ENCODE measurements at regions not wholly inside any gene's neighbourhood (a gene's known extent, or its start where the extent isn't known, plus 50 kb on each side); places are given as distances from the start of the nearest gene placed in this dataset.

DNA sequence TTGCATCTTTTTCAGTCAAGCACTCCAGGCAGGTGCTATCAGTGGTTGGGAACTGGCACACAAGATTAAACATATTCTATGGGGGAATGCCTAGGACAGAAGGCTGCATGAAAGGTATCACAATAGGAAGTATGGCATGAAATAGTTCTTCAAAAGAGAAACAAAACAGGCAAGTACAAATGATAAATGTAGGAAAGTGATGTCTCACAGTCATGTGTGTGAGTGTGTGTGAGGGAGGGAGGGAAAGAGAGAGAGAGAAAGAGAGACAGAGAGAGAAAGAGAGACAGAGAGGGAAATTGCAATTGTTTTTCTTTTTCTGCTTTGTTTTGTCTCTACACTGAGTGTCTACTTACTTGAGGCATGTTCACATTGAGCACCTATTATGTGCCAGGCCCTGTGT, 456.3 kb downstream of the MIAT start:
- POLR2A ChIA-PET (ENCODE audit: partially characterized antibody): interaction anchor here (0.6 kb wide), 1 partner anchor 635 kb away, joined by 3 read pairs; no protein-coding TSS in a partner anchor

More for the DNA sequence above, 456.3 kb downstream of the MIAT start:
- no peak overlapping the region for H4K5ac ChIP-seq (ENCODE audit: insufficient read length, low read depth, low read length)
- H3K14ac ChIP-seq (ENCODE audit: insufficient read length): no peak overlapping the region
- H2AFZ ChIP-seq (ENCODE audit: low read length): no peak overlapping the region
- no peak overlapping the region for H3K4ac ChIP-seq (replicated peaks; ENCODE audit: insufficient read length, low read depth, low read length)
- TF ChIP-seq SP1 (IDR thresholded peaks at IDR 0.05; ENCODE audit: low read depth, low read length) (no peak), POLR2AphosphoS5 (IDR thresholded peaks at IDR 0.05; ENCODE audit: low read depth, low read length) (no peak), FOSL1 (IDR thresholded peaks at IDR 0.05; ENCODE audit: insufficient read depth, low read depth, low read length) (no peak), ZNF274 (IDR thresholded peaks at IDR 0.05; ENCODE audit: borderline replicate concordance, extremely low read depth, low read length) (no peak), KDM1A (IDR thresholded peaks at IDR 0.05; ENCODE audit: borderline replicate concordance, low read length) (no peak), TAF1 (IDR thresholded peaks at IDR 0.05; ENCODE audit: low read depth, low read length) (no peak), CTBP2 (IDR thresholded peaks at IDR 0.05; ENCODE audit: borderline replicate concordance, insufficient read depth, insufficient read length, low read length) (no peak), MAFK (IDR thresholded peaks at IDR 0.05; ENCODE audit: low read depth, low read length) (no peak), JUN (IDR thresholded peaks at IDR 0.05; ENCODE audit: low read depth, low read length) (no peak), CEBPB (IDR thresholded peaks at IDR 0.05; ENCODE audit: low read depth, low read length) (no peak), GABPA (IDR thresholded peaks at IDR 0.05; ENCODE audit: borderline replicate concordance, insufficient read depth, low read length) (no peak), EZH2 (IDR thresholded peaks at IDR 0.05; ENCODE audit: low read depth, low read length, severe bottlenecking) (no peak), CREB1 (IDR thresholded peaks at IDR 0.05) (no peak), CHD2 (IDR thresholded peaks at IDR 0.05; ENCODE audit: low read length) (no peak), SUZ12 (IDR thresholded peaks at IDR 0.05; ENCODE audit: low read length) (no peak)
- TF ChIP-seq, protein P1, sequence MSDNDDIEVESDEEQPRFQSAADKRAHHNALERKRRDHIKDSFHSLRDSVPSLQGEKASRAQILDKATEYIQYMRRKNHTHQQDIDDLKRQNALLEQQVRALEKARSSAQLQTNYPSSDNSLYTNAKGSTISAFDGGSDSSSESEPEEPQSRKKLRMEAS (IDR thresholded peaks at IDR 0.05): no peak
- H2BK12ac ChIP-seq (ENCODE audit: low read depth, low read length): no peak overlapping the region
- no peak overlapping the region for H3K18ac ChIP-seq (ENCODE audit: extremely low read depth, low read length)
- no peaks in the 10 kb centered on the region for H3K79me1 ChIP-seq (ENCODE audit: low read depth, low read length)
- no peaks in the 10 kb centered on the region for H4K20me1 ChIP-seq (replicated peaks in 1 of 2; ENCODE audit: control insufficient read depth in 1 of 2, insufficient read depth in 2 of 2, low read length in 2 of 2)
- no peaks in the 10 kb centered on the region for H3K27me3 ChIP-seq (replicated peaks in 1 of 4; ENCODE audit: control insufficient read depth in 3 of 4, extremely low read depth in 1 of 4, insufficient read depth in 3 of 4, low read length in 3 of 4)
- H2BK120ac ChIP-seq (replicated peaks; ENCODE audit: low read depth, low read length): no peak overlapping the region
- no peak overlapping the region for H4K8ac ChIP-seq (ENCODE audit: extremely low read depth, insufficient read depth, low read length)
- H2AK5ac ChIP-seq (ENCODE audit: low read depth, low read length): no peak overlapping the region
- no peak overlapping the region for H2BK15ac ChIP-seq (ENCODE audit: low read length)
- no peak overlapping the region for H3K4me3 ChIP-seq (ENCODE audit: extremely low read depth in 1 of 4, insufficient read depth in 2 of 4, low read depth in 3 of 4, low read length in 4 of 4)
- H2BK5ac ChIP-seq (ENCODE audit: low read depth, low read length): no peak overlapping the region
- no peak overlapping the region for H4K91ac ChIP-seq (replicated peaks; ENCODE audit: insufficient read length, low read length)
- no peak overlapping the region for H3K56ac ChIP-seq (replicated peaks; ENCODE audit: insufficient read length, low read depth, low read length)
- FAIRE-seq (no peak), DNase-seq (ENCODE audit: low read depth in 1 of 2, low spot score in 2 of 2) (no peak)
- no peaks in the 10 kb centered on the region for H3K23me2 ChIP-seq (ENCODE audit: low read depth, low read length)
- no peaks in the 10 kb centered on the region for H3K79me2 ChIP-seq (ENCODE audit: control insufficient read depth in 1 of 2, insufficient read depth in 2 of 2, low read length in 2 of 2)
- H3K27ac ChIP-seq (ENCODE audit: low read depth, low read length): no peak overlapping the region
- H2BK20ac ChIP-seq (ENCODE audit: low read length): no peak overlapping the region
- no peaks in the 10 kb centered on the region for H3K9me3 ChIP-seq (ENCODE audit: insufficient read depth in 2 of 2, low read depth in 1 of 2, low read length in 1 of 2)
- H3K9ac ChIP-seq (replicated peaks in 1 of 4; ENCODE audit: extremely low read depth in 1 of 4, low read depth in 3 of 4, low read length in 3 of 4): no peak overlapping the region
- no peak overlapping the region for H3K23ac ChIP-seq (ENCODE audit: insufficient read length)
- no peak overlapping the region for H3K4me2 ChIP-seq (ENCODE audit: insufficient read depth in 1 of 2, low read depth in 2 of 2, low read length in 2 of 2)
- no peaks in the 10 kb centered on the region for H3K36me3 ChIP-seq (ENCODE audit: control insufficient read depth in 2 of 4, insufficient read depth in 4 of 4, low read length in 3 of 4)
- peaks cover 0 to 5% (median 0%) of the 10 kb centered on the region in 4 experiments; a peak in 3 of 7 replicates for H3K4me1 ChIP-seq (replicated peaks in 1 of 4; ENCODE audit: control insufficient read depth in 3 of 4, insufficient read depth in 4 of 4, low read length in 3 of 4)
- CTCF ChIA-PET (ENCODE audit: partially characterized antibody): interaction anchor here (1.2 kb wide), 1 partner anchor 268 kb away, joined by 3 read pairs; no protein-coding TSS in a partner anchor

Data from H1 (cell line).